Erythroblast (primary cell): ENCODE measurements at regions not wholly inside any gene's neighbourhood (a gene's known extent, or its start where the extent isn't known, plus 50 kb on each side); places are given as distances from the start of the nearest gene placed in this dataset.

ENCODE experiments used
- GATA1 ChIP-seq: IDR thresholded peaks from 2 replicates; pipeline ENCODE4 v1.6.1; 2011; ENCODE audit warnings: low read depth, mild to moderate bottlenecking, control low read depth, low read length, moderate library complexity
- POLR2A ChIP-seq: IDR thresholded peaks from 2 replicates; pipeline ENCODE4 v1.6.1; 2011; ENCODE audit warnings: mild to moderate bottlenecking, low read length

DNA sequence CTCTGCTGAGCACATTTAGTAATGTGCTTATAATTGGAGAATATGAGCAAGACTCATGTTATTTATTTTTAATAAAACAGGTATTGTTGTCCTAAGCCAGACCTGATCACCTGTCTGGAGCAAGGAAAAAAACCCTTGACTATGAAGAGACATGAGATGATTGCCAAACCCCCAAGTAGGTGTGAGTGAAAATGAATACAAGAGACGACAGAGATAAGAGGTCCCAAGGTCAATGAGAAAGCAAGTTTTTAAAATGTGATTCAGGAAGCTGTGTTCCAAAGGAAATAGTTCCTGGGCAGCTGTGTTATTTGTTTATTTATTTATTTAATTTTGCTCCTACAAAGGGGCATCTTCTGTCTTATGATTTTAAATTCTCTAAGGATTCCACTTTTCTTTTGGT is 83.1 kb downstream of the ZNF486 start:
- TF ChIP-seq POLR2A (no peak), GATA1 (no peak)
